HG02763 (cell line): ENCODE measurements at regions not wholly inside any gene's neighbourhood (a gene's known extent, or its start where the extent isn't known, plus 50 kb on each side); places are given as distances from the start of the nearest gene placed in this dataset.

Source experiments
- ATAC-seq: cut with Tn5 transposase; IDR thresholded peaks from one replicate; pipeline ENCODE4 v1.9.1; 2021; ENCODE audit warnings: mild to moderate bottlenecking, moderate library complexity; ENCODE audit not compliant: unreplicated experiment

DNA sequence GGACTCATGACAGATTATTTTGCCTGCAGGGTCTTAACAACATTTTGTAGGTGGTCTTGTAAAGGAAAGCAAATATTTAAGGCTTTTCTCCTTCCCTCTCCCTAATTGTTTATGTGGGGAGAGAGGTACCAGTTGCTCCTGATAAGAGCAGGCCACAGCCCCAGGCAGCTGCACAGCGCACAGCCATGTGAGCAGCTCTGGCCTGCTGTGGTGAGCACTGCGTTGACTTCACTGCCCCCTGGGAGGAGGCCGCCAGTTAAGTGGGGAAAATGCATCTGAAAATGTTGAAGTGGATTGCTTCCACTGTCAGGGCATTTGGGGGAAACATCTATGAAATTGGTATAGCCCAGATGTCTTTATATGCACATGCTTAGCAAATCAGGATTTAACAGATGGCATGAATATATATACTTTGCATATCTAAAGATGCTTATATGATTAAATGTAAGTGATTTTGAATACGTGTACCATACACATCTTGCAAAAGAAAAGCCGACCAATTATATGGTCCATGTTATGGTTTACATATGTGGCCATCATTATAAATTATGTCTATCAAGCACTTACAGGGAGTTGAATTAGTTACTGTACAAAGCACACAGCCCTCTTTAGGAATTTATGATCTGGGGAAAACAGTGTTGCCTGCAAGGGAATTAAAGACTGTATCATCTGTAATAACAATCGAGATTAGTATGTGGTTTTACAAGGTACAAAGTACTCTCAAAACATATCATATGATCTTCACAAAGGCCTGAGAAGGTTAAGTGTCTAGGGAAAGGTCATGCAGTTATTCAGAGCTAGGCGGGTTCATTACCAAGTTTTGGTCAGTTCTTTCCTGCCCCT is 132.1 kb downstream of the RHOU start:
- ATAC-seq, result no peak

DNA sequence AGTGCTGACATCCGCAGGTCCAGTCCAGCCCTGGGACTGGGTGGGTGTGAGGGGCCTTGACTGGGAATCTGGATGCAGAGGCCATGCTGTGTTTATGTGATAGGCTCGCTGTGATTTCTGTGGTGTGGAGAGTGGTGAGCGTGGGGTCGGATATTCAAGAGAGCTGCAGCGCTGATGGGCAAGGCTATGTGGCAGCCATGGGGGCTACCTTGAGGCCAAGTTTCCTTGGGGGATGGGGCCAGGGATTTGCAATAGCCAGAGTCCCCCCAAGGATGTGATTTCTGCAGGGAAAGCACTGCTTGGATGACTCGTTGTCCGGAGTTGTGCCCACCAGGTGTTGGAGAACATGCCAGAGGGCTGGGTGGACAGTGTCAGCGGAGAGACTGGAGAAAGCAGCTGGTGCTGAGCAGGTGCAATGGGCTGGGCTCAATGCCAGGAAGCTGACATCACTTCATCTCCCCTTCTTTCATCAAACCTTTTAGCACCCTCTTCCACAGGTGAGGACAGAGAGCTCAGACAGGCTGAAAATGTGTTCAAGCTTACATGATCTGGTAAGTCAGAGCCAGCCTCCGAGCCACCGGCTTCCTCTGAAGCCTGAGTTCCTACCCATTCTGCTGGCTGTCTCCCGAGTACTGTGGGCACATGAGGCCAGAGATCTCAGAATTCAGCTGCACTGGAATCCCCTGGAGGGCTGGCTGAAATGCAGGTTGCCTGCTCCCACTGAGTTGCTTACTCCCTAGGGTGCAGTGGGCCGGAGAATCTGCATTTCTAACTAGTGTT is 132.9 kb downstream of the RHOU start:
- no peak for ATAC-seq

DNA sequence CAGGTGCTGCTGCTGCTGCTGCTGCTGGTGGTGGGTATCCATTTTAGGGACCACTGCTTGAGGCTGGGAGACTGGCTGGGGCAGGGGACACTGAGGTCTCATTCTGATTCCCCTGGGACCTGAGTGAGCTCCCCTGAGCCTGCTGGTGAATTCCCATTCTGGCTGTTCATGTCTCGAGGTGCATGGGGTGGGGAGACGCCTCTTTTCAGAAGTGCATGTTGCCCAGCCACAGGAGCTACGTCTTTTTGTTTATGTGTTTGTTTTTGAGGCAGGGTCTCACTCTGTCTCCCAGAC is 133.4 kb downstream of the RHOU start:
- ATAC-seq, result no peak

DNA sequence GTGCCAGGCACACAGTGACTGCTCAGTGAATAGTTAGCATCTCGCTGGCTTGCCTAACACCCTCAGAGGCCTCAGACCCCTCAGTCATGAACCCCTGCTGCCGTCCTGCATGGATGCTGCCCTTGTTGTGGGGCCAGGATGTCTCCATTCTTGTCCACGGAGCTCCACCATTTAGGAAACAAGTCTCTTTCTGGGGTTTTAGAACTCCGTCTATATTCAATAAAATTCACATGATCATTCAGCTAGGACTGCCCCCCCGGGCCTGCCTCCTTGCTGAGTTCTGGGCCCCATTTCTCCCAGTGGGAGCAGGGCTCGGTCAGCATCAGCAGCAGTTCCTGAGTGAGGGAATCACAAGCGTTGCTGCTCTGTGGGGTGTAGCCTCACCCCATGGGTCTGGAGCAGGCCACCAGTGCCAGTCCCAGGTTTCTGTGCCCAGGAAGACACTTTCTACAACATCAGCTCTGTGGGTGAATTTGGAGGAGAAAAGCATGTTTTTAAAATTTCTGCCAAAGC is 134.1 kb downstream of the RHOU start:
- no peak for ATAC-seq

DNA sequence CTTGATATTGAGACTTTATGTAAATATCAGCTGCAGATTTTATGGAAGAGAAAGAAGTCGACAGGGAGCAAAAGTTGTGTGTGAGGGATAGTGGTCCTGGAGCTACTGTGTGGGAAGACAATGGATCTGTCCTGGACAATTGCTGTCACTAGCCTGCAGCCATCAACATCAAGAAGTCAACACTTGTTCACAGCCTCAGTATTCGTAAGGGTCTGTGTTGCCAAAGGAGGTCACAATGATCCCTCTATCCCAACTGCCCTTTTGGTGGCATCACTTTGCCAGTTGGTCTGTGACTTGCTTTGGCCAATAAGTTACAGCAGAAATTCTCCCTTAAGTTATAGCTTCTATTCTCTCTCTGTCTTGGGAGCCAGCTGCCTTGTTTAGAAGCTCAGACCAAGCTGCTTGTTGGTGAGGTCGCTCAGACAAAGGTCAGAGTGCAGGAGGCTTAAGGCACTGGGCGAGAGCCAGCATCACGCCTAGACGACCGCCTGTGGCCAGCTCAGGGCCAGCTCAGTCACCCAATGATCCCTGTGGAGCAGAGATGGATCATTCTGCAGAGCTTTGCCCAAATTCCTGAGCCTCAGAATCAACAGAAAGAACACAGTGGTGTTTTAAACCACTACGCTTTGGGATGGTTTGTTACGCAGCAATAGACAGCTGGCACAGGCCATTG is 134.9 kb downstream of the RHOU start:
- ATAC-seq, result no peak

DNA sequence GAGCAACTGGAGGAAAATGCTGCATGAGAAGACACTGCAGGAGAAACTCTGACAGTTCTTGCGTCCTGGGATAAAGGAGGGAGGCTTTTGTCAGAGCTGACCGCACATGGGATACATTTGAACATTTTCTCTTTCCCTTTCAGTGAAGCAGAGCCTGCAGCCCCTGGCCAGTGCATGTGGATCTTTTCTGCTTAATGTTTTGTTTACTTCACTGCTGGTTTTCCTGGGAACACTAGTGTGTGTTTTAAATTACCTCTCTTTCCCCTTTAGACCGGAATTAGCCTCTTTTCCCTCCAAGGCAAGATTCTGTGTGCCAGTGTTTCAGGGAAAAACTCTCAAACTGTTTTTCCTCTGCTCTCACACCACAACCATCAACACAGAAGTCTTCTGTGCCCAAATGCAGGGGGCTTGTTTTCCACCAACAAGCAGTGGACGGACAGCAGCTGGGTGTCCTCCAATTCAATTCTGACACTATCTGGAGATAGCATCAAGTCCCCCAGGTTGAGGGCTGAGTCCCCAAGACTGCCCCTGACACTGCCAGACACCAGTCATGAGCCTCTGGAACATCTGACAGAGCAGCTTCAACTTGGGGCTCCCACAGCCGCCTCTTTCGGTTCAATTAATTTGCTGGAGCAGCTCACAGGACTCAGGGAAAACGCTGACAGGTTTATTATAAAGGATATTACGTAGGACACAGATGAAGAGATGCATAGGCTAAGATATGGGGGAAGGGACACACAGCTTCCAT is 136.2 kb downstream of the RHOU start:
- ATAC-seq, result no peak

DNA sequence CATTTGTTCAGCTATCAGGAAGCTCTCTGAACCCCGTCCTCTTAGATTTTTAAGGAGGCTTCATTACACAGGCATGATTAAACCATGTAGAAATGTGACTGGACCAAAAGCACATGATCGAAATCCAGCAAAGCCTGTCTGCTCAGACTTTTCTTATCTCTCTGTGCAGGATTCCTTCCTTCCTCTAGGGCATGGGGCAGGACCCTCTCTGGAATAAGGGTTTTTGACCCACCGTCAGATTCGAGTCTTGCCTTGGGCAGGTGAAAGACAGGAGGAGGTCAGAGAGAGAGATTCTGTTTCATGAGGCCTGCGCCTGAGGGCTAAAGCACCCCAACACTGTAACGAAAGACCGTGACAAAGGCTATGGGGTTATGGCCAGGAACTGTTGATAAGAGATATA is 136.8 kb downstream of the RHOU start:
- ATAC-seq, result no peak

DNA sequence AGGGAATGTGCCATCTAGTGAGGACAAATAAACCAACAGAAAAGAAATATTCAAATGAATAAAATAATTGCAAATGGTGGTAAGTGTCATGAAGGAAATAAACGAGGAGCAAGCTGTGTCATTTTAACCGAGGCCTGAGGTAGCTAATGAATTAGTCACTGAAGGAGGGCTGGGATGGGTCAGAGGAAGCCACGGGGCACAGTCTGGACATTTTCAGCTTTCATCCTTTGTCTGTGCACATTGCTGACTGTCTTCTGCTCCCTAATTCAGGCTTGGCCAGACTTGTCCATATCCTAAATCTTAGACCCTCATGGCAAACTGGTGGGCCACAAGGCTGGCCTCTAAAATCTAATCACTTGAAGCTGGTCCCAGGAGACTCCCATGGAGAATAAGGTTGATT is 138.4 kb downstream of the RHOU start:
- no peak for ATAC-seq

DNA sequence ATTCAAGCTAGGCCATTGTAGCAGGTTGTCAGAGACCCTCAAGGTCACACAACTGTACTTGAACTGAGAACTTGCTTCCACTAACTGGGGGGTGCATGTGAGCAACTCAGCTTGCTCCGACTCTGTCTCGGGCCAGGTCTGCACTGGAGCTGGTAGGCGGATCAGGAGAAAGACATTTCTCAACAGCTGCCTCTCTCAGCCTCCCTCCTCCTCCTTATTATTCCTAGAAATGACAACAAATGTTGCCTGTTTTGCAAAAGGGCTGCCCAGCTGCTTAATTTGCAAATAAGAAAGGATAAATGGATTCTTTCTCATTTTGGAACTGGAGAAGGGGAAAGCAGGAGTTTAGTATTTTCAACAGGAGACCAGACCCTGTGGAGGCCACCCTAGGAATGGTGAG is 140.5 kb downstream of the RHOU start:
- ATAC-seq, result no peak

DNA sequence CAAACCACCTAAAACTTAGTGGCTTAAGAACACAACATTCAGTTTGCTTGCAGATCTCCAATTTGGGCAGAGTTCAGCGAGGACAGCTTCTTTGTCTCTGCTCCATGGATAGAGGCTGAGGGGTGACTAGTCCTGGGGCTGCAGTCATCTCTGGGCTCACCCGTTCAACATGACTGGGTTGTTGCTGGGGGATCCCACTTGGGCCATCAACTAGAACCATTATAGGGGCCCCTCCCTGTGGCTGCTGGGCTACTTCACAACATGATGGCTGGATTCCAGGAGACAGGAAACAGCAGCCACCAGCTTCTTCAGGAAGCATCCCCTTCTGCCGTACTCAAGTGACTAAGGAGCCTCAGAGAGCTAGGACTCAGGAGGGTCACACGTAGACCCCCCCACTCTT is 140.9 kb downstream of the RHOU start:
- no peak for ATAC-seq

DNA sequence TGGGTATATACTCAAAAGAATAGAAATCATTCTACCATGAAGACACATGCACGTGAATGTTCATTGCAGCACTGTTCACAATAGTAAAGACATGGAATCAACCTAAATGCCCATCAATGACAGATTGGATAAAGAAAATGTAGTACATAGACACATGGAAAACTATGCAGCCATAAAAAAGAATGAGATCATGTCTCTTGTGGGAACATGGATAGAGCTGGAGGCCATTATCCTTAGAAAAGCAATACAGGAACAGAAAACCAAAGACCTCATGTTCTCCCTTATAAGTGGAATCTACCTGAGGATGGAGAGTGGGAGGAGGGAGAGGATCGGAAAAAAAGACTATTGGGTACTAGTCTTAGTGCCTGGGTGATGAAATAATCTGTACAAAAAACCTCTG is 143.9 kb downstream of the RHOU start:
- no peak for ATAC-seq

DNA sequence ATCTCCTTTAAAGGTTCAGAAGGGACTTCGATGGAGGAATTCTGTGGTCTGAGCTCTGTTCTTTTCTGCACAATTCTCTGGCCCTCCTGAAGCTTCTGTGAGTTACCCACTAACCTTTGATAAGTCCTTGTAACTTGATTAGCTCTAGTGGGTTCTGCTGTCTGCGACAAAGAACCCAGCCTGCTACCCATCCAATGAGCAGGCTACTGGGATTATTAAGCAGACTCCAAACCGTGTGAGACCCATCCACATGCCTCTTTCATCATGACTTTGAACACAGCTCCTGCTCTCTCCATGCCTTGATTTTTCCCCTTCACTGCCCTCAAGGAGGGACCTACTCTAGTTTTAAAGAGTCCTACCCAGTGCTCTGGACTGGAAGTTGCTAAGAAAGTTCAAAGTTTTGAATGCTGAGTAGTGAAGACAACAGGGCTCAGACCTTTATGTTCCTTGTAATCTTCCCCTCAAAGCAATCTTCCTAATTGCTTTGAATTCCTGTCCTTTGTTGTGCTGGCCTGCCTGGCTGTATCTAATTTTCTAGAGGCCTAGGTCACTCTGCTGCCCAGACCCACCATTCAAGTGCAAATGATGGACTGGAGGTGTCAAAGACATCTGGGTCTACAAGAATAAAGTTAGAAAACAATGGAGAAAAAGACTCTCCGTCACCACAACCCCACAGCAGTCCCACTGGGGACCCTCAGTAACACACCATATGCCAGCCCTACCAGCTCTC is 146.9 kb downstream of the RHOU start:
- no peak for ATAC-seq

DNA sequence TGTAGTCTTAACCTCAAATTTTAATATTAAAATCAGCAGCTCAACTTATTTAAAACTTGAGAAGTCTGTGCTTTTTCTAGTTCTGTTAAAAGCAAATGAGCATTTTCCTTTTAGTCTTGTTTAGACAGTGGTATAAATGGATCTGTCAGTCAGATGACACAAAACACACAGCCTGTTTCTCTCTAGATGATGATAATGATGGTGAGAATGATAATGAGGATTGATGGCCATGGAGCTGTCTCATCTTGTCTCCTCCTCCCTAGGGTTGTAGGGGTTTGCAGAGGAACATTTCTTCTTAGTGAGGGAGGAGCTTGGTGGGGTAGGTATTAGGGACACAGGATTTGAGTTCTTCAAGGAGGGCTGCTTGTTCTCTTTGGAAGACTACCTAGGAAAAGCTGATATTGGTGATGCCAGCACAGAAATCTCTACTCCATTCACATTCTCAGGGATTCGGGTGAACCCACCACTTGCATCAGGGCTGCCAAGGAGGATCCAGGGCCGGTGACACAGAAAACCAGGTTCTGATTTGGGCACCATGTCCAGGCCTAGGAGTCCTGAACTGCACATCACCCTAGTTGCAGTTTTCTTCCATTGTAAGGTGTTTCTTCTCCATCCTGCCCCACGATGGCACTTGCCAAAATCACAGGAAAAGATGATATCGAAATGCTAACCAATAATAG is 147.6 kb downstream of the RHOU start:
- ATAC-seq, result no peak

DNA sequence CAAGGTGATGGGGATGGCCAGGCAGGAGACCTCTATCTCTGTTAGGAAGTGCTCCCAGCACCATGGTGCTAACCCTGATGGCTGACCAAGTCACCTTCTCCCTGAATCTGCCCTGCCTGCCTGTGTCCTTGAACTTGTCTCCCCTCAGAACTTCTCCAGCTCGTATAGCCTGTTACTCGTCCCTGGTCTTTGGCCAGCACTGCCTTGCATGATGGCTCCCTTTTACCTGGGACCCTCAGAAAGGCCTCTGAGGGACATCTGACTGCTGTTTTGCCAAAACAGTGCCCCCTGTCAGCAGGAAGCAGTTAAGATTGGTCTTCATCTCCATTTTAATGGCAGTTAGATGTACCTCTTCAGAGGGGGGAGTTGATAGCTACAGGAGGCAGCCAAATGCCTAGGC is 148.3 kb downstream of the RHOU start:
- no peak for ATAC-seq

DNA sequence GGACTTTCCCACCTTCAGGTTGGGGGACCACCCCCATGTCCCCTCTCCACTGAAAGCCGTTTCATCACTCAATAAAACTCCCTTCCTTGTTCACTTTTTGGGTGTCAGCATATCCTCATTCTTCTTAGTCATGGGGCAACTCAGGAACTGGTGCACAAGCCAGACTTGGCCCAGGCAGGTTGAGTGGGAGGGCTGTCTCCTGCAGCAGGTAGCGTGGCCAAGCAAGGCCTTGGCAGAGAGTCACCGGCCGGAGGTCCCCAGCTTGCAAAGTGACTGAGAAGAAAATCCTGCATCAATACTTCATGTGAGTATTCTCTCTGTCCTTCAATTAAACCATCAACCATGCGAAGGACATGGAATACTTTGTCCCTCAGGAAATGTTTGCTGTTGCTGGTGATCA is 148.9 kb downstream of the RHOU start:
- no peak for ATAC-seq

DNA sequence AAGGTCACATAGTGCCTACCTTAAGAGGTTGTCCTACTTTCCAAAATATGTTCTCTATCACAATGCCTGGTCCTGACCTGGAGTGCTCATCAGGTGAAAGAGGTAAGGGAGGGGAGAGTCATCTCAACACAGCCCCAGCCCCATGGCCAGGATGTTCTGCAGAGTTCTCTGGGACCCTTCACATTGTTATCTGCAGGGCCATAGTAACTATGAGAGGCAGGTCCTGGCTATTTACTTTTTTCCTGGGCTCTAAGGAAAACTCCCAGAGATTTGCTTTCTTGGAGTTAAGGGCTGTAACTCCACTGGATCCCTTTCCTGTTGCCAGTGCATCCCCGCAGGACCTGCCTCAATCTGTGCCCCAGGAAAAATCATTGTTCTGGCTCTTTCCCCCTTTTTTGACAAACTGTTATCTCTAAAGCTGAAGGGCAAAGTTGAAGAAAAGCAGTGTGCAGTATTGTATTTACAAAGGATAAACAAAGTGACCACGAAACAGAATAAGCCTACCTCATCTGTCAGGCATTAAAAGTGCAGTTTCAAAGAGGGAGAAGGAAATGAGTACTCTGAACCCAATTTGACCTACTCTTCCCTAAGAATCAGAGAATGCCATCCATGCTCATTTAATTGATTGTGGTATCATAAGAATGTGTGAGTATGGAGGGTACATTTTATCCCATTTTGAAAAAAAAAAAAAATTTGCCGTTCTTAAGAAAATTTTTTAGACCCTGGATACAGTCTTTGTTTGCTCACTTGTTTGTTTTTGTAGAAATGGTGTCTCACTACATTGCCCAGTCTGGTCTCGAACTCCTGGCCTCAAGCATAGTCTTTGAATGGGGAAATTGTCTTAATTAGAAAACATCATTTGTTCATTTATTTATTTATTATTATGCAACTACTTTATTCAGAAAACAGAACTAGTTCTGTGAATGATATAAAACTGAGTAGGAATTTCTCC is 149.6 kb downstream of the RHOU start:
- ATAC-seq, result no peak

DNA sequence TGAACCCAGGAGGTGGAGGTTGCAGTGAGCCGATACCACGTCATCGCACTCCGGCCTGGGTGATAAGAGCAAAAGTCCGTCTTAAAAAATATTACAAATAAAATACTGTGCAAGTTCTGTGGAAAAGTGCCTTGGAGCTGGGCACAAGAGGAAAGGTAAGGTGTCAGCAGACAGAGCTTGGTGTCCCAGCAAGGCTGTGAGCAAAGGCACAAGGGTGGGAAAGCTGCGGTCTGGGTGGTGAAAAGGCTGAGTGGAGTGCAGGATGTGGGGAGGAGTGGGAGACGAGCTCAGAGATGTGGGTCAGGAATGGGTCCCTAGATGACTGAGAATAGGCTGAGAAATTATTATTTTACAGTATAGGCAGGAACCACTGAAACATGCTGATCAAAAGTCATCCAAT is 150.6 kb downstream of the RHOU start:
- no peak for ATAC-seq

DNA sequence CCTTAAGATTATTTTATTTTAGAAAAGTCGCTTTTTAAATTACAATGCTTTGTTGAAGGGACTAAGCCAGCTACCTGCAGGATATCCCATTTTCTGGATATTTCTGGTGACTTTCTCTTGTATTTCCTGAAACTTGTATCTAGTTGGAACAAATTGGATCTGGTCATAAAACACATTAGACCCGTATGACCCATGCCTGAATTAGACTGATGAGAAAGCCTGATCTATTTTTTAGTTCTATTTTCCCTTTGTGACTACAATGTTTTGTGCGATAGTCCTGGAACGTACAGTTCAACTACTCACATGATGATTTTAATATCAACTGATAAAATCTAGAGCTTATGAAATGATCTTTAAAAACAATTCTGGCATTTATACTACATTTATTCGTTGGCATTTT is 151.8 kb downstream of the RHOU start:
- no peak for ATAC-seq

DNA sequence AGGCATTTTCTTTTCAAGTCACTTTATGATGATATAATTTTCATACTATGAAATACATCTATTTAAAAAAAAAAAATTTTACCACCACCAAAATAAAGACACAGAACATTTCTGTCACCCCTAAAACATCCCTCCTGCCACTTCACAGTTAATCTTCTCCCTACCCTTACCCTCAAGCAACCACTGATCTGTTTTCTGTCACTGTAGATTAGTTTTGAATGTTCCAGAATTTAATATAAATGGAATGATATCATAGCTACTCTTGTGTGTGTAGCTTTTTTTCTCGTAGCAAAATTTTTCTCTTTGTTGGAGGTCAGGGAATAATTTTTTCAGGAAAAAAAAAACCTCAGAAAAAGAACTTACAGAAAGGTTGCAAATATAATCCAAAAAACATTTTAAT is 152.7 kb downstream of the RHOU start:
- no peak for ATAC-seq
